Aorta (tissue), 5 donors: ENCODE measurements at regions not wholly inside any gene's neighbourhood (a gene's known extent, or its start where the extent isn't known, plus 50 kb on each side); places are given as distances from the start of the nearest gene placed in this dataset.
"Not testable (repeated sequence)": the region's sequence is repeated elsewhere in the genome, so short reads cannot be mapped to it uniquely, and the experiment has no call there.

Source experiments
- ATAC-seq: fragments of 200-7000 bp; cut with Tn5 transposase; one replicate; pipeline ENCODE4 v1.9.1; 2022; ENCODE audit warnings: moderate library complexity; ENCODE audit not compliant: low FRiP score
- DNase-seq, 2 donors: peaks; one replicate each; pipeline ENCODE4 v3.0.0-alpha.2; 2020
- H3K27ac ChIP-seq, 2 donors: one replicate each; pipeline ENCODE4 v1.5.1; 2013; ENCODE audit warnings: low read length in 2 of 2, mild to moderate bottlenecking in 2 of 2, moderate library complexity in 2 of 2, control low read depth in 1 of 2, inconsistent platforms in 1 of 2, low read depth in 1 of 2
- H3K27me3 ChIP-seq, 2 donors: one replicate each; pipeline ENCODE4 v1.6.1; 2013; ENCODE audit warnings: control low read depth in 1 of 2, low read length in 1 of 2, mild to moderate bottlenecking in 1 of 2, moderate library complexity in 1 of 2; ENCODE audit not compliant: insufficient read depth in 2 of 2, control insufficient read depth in 1 of 2
- H3K36me3 ChIP-seq, 2 donors: one replicate each; pipeline ENCODE4 v1.6.1; 2013; ENCODE audit warnings: control low read depth in 1 of 2, low read length in 1 of 2, mild to moderate bottlenecking in 1 of 2; ENCODE audit not compliant: insufficient read depth in 2 of 2, control insufficient read depth in 1 of 2
- H3K4me1 ChIP-seq, 2 donors: one replicate each; pipeline ENCODE4 v1.6.1; 2013; ENCODE audit warnings: low read length in 2 of 2, control low read depth in 1 of 2, mild to moderate bottlenecking in 1 of 2, moderate library complexity in 1 of 2; ENCODE audit not compliant: insufficient read depth in 2 of 2, control insufficient read depth in 1 of 2
- H3K4me3 ChIP-seq, 2 donors: one replicate each; pipeline ENCODE4 v1.5.1; 2013; ENCODE audit warnings: low read length in 2 of 2, control low read depth in 1 of 2, mild to moderate bottlenecking in 1 of 2
- H3K9me3 ChIP-seq: one replicate; pipeline ENCODE4 v1.6.1; 2013; ENCODE audit warnings: mild to moderate bottlenecking, low read length; ENCODE audit not compliant: control insufficient read depth
- WGBS, 2 donors: extraction: QIAGEN DNeasy Blood & Tissue Kit; methylation state at CpG; one replicate each; pipeline ENCODE4 v1.1.7; 2013; 5-methylcytosine and 5-hydroxymethylcytosine counted together
- intact Hi-C, 2 donors: fragments of 100-400 bp; cut with DNase I; formaldehyde crosslinking; loops; one replicate each; pipeline versions ENCODE4 v1.14.2 to v1.15.0; 2022
- donor health status: healthy with polysubstance abuse.
- donor health status: Bipolar disorder and iron deficiency.
- donor health status: DM: no; HTN: no; CAD: no.
- donor health status: DM: no; HTN: no; CAD: no.
- donor health status: DM: yes; HTN: yes; CAD: no.

DNA sequence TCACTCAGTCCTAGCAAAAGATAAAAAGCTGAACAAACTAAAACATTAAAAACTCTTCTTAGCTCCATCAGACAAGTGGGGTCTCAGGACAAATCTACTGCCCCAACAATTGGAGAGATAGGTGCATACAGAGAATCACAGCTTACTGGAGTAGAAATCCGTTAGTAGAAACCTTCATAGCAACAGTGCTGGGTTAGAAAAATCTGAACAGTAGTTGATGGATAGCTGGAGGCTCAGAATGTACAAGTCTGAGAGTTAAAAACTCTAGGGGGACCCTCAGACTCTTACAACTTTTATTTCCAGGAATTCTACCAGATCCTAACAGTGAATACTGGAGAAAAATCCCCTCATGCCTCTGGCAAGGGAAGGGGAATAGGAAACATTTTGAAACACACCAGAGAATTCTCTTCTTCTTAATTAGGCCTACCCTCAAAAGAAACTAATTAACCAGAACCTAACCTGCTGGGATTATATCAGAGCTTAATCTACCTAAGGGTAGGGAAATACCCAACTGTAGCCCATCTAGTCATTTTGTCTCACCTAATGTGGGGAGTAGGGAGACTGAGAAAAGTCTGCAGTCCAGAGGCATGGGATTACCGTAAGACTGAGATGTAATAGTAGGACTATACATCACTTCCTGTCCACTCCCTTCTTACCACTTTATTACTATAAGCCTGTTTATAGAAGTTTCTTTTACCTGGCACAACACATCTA is 165.0 kb upstream of the CTSO start:
- 74 to 79% methylated on average over 2 of the region's 2 CpGs for WGBS, 2 donors
- H3K27ac ChIP-seq = no peak overlapping the region
- ATAC-seq = no peak
- H3K36me3 ChIP-seq = no peaks in the 10 kb centered on the region
- H3K4me1 ChIP-seq = no peaks in the 10 kb centered on the region
- H3K27me3 ChIP-seq = no peaks in the 10 kb centered on the region
- DNase-seq = no peak
- intact Hi-C loops = no loop called here
- no peaks in the 10 kb centered on the region for H3K9me3 ChIP-seq
- H3K4me3 ChIP-seq = no peak overlapping the region

GRCh38 chr4:156117743-156118142 is 164.1 kb upstream of the CTSO start:
- 20 to 38% methylated on average over 1 of the region's 1 CpG for WGBS, 2 donors
- Histone ChIP-seq H3K9me3 (no peaks in the 10 kb centered on the region), H3K27ac (no peak overlapping the region), H3K36me3 (no peaks in the 10 kb centered on the region), H3K4me1 (no peaks in the 10 kb centered on the region), H3K4me3 (no peak overlapping the region), H3K27me3 (no peaks in the 10 kb centered on the region)
- DNase-seq = no peak
- no peak for ATAC-seq
- intact Hi-C loops = no loop called here

DNA sequence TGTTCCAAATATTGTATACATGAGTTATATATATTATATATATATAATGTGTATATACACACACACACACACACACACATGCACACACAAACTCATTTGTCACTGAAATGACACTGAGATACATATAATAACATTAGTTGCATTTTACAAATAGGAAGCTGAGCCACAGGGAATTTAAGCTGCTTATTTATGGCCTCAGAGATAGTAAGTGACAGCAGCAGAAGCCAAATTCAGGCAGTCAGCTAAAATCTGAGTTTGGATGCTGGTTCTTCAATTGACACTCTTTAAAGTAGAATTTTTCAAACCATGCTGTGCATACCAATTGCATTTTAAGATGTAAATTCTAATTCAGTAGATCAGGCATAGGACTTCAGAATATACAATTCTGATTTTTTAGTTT is 163.3 kb upstream of the CTSO start:
- Histone ChIP-seq H3K4me3 (no peak overlapping the region), H3K9me3 (no peaks in the 10 kb centered on the region), H3K36me3 (no peaks in the 10 kb centered on the region), H3K4me1 (no peaks in the 10 kb centered on the region), H3K27me3 (no peaks in the 10 kb centered on the region), H3K27ac (no peak overlapping the region)
- DNase-seq (no peak), ATAC-seq (no peak)
- intact Hi-C loops = no loop called here

- H3K9me3 ChIP-seq = no peaks in the 10 kb centered on the region
- H3K4me3 ChIP-seq = no peak overlapping the region
- WGBS, 2 donors = 63 to 65% methylated on average over 1 of the region's 1 CpG
- no peaks in the 10 kb centered on the region for H3K4me1 ChIP-seq
- no peak overlapping the region for H3K27ac ChIP-seq
- intact Hi-C loops = no loop called here
- H3K36me3 ChIP-seq = no peaks in the 10 kb centered on the region
- H3K27me3 ChIP-seq = no peaks in the 10 kb centered on the region
- no peak for DNase-seq
- no peak for ATAC-seq
Measured at GRCh38 chr4:156113138-156113765, 159.6 kb upstream of the CTSO start.

DNA sequence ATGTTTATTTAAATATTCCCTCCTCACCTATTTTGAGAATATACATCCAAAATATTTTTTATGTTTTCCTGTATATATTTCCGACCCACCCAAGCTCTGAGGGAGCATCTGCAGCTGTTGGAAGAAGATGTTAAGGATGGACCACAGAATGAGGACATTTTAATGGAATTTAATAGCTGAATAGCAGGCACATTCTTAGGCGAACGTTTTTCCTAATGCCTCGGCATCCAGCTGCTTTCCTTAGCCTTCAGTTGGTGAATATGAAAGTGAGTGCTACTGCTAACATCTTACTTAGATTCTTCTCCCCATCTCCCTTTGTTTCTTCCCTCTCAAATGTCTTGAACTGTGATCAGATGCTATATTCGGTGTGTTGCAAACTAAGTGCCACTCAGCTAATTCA is 158.0 kb upstream of the CTSO start:
- Histone ChIP-seq H3K27ac (no peak overlapping the region), H3K4me3 (no peak overlapping the region), H3K27me3 (no peaks in the 10 kb centered on the region), H3K9me3 (no peaks in the 10 kb centered on the region), H3K4me1 (no peaks in the 10 kb centered on the region), H3K36me3 (no peaks in the 10 kb centered on the region)
- intact Hi-C loops = no loop called here
- ATAC-seq (no peak), DNase-seq (no peak)
- 42 to 47% methylated on average over 5 of the region's 5 CpGs for WGBS, 2 donors

GRCh38 chr4:156109943-156110900 is 156.6 kb upstream of the CTSO start:
- intact Hi-C loops = no loop called here
- DNase-seq (no peak), ATAC-seq (no peak)
- no peaks in the 10 kb centered on the region for H3K27me3 ChIP-seq
- 55 to 57% methylated on average over 11 of the region's 11 CpGs for WGBS, 2 donors
- H3K4me1 ChIP-seq = no peaks in the 10 kb centered on the region
- no peaks in the 10 kb centered on the region for H3K9me3 ChIP-seq
- H3K27ac ChIP-seq = no peak overlapping the region
- no peak overlapping the region for H3K4me3 ChIP-seq
- no peaks in the 10 kb centered on the region for H3K36me3 ChIP-seq

- H3K4me3 ChIP-seq, intact Hi-C loops, H3K4me1 ChIP-seq, H3K9me3 ChIP-seq, H3K36me3 ChIP-seq, H3K27ac ChIP-seq, ATAC-seq, H3K27me3 ChIP-seq, DNase-seq: not testable (repeated sequence)
- 89 to 96% methylated on average over 1 of the region's 1 CpG for WGBS, 2 donors
Measured at GRCh38 chr4:156109087-156109486, 155.4 kb upstream of the CTSO start.

DNA sequence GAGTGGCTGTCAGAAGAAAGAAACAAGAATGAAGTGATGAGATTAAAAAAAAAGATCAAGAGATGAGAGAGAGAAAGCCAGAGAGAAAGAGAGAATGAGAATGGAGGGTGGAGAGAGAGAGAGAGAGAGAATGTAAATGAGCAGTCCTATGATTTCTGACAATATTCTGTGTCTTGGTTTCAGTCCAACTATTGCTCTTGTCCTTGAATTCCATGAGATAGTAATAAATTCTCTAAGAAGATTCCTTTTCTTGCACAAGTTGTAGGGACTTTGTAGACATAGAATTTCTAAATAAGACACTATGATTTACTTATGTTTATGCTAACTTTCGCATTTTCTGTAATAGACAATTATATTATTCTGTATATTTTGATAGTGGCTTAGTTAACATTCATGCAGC is 149.6 kb upstream of the CTSO start:
- intact Hi-C loops = no loop called here
- Histone ChIP-seq H3K4me1 (no peaks in the 10 kb centered on the region), H3K27ac (no peak overlapping the region), H3K36me3 (no peaks in the 10 kb centered on the region), H3K27me3 (no peaks in the 10 kb centered on the region), H3K4me3 (no peak overlapping the region), H3K9me3 (no peaks in the 10 kb centered on the region)
- ATAC-seq (no peak), DNase-seq (no peak)
- WGBS, 2 donors = 95 to 98% methylated on average over 1 of the region's 1 CpG
